Stimulated activated naive CD4-positive, alpha-beta T cell (primary cell): ENCODE measurements at regions not wholly inside any gene's neighbourhood (a gene's known extent, or its start where the extent isn't known, plus 50 kb on each side); places are given as distances from the start of the nearest gene placed in this dataset.

Experiments
- DNase-seq, 6 experiments: peaks; one replicate each; lab custom pipeline; 2025; lab: John Stamatoyannopoulos, UW

GRCh38 chr1:36687312-36687711 is 204.6 kb upstream of the CSF3R start:
- no peak for DNase-seq

- no peak for DNase-seq
Observed at GRCh38 chr1:36675931-36676562, 193.3 kb upstream of the CSF3R start.

- no peak for DNase-seq
Observed at GRCh38 chr1:36675106-36675505, 192.4 kb upstream of the CSF3R start.

- DNase-seq = no peak
Observed at GRCh38 chr1:36673202-36673601, 190.5 kb upstream of the CSF3R start.

GRCh38 chr1:36669262-36669661 is 186.5 kb upstream of the CSF3R start:
- DNase-seq = no peak

- DNase-seq = no peak
Observed at GRCh38 chr1:36667836-36668235, 185.1 kb upstream of the CSF3R start.

GRCh38 chr1:36667256-36667655 is 184.5 kb upstream of the CSF3R start:
- no peak for DNase-seq

GRCh38 chr1:36665478-36666080 is 182.9 kb upstream of the CSF3R start:
- DNase-seq = no peak

- DNase-seq = no peak
Observed at GRCh38 chr1:36664571-36665287, 182.0 kb upstream of the CSF3R start.

GRCh38 chr1:36663772-36664430 is 181.2 kb upstream of the CSF3R start:
- no peak for DNase-seq

- DNase-seq = no peak
Observed at GRCh38 chr1:36658838-36659237, 176.1 kb upstream of the CSF3R start.

- no peak for DNase-seq
Observed at GRCh38 chr1:36657826-36658225, 175.1 kb upstream of the CSF3R start.

- DNase-seq = no peak
Observed at GRCh38 chr1:36656838-36657237, 174.1 kb upstream of the CSF3R start.

GRCh38 chr1:36656271-36656670 is 173.6 kb upstream of the CSF3R start:
- no peak for DNase-seq

GRCh38 chr1:36654586-36654985 is 171.9 kb upstream of the CSF3R start:
- no peak for DNase-seq

GRCh38 chr1:36653850-36654249 is 171.1 kb upstream of the CSF3R start:
- DNase-seq = no peak

GRCh38 chr1:36652586-36652985 is 169.9 kb upstream of the CSF3R start:
- DNase-seq = no peak

- DNase-seq = no peak
Observed at GRCh38 chr1:36652011-36652410, 169.3 kb upstream of the CSF3R start.

GRCh38 chr1:36651176-36651910 is 168.6 kb upstream of the CSF3R start:
- no peak for DNase-seq

GRCh38 chr1:36650200-36651065 is 167.7 kb upstream of the CSF3R start:
- peak in 4 of 6 experiments; percentile 24 to 41 (median 34) for DNase-seq

GRCh38 chr1:36645867-36646266 is 163.2 kb upstream of the CSF3R start:
- no peak for DNase-seq
